NOMO-1 treated with DMSO at 0.1 percent for 48 hours (cell line): ENCODE measurements at regions not wholly inside any gene's neighbourhood (a gene's known extent, or its start where the extent isn't known, plus 50 kb on each side); places are given as distances from the start of the nearest gene placed in this dataset.
A peak's percentile ranks its signal among the peaks of the same experiment; 100 is the strongest.

Experiments used
- DNase-seq: peaks from one replicate; lab custom pipeline; 2025; ENCODE audit not compliant: unreplicated experiment; lab: John Stamatoyannopoulos, UW

GRCh38 chr13:33512880-33513554 is 227.5 kb upstream of the STARD13 start:
- no peak for DNase-seq

GRCh38 chr13:33514362-33514761 is 228.8 kb upstream of the STARD13 start:
- DNase-seq: no peak

- DNase-seq: no peak
Observed at GRCh38 chr13:33515146-33515545, 229.6 kb upstream of the STARD13 start.

GRCh38 chr13:33518452-33518851 is 232.9 kb upstream of the STARD13 start:
- peak; percentile 39 for DNase-seq

- DNase-seq: no peak
Observed at GRCh38 chr13:33519561-33520467, 234.3 kb upstream of the STARD13 start.

- DNase-seq: no peak
Observed at GRCh38 chr13:33520468-33520839, 234.9 kb upstream of the STARD13 start.

GRCh38 chr13:33524086-33524485 is 238.5 kb upstream of the STARD13 start:
- DNase-seq: no peak

GRCh38 chr13:33525763-33526162 is 240.2 kb upstream of the STARD13 start:
- no peak for DNase-seq

- no peak for DNase-seq
Observed at GRCh38 chr13:33526718-33527117, 241.2 kb upstream of the STARD13 start.

- DNase-seq: peak; percentile 59
Observed at GRCh38 chr13:33528896-33529295, 243.3 kb upstream of the STARD13 start.

- DNase-seq: no peak
Observed at GRCh38 chr13:33531484-33531883, 245.9 kb upstream of the STARD13 start.

GRCh38 chr13:33535061-33535460 is 249.5 kb upstream of the STARD13 start:
- no peak for DNase-seq

GRCh38 chr13:33536601-33537000 is 251.0 kb upstream of the STARD13 start:
- DNase-seq: no peak

- no peak for DNase-seq
Observed at GRCh38 chr13:33537026-33537425, 251.5 kb upstream of the STARD13 start.

GRCh38 chr13:33537676-33538075 is 252.1 kb upstream of the STARD13 start:
- no peak for DNase-seq

- no peak for DNase-seq
Observed at GRCh38 chr13:33541456-33541855, 255.9 kb upstream of the STARD13 start.

GRCh38 chr13:33541962-33542308 is 256.4 kb upstream of the STARD13 start:
- DNase-seq: no peak

GRCh38 chr13:33542309-33543088 is 256.9 kb upstream of the STARD13 start:
- DNase-seq: peak; percentile 99

GRCh38 chr13:33543089-33543459 is 257.5 kb upstream of the STARD13 start:
- no peak for DNase-seq

GRCh38 chr13:33543631-33544265 is 258.2 kb upstream of the STARD13 start:
- DNase-seq: no peak

GRCh38 chr13:33544308-33544707 is 258.8 kb upstream of the STARD13 start:
- no peak for DNase-seq
